ENCODE measurements at regions not wholly inside any gene's neighbourhood (a gene's known extent, or its start where the extent isn't known, plus 50 kb on each side); places are given as distances from the start of the nearest gene placed in this dataset.

- Histone ChIP-seq H3K27ac (ENCODE audit: low read depth in 1 of 2, low read length in 2 of 2) (no peak overlapping the region), H3K4me3 (ENCODE audit: low read length in 2 of 2) (no peak overlapping the region), H3K9me3 (ENCODE audit: control insufficient read depth, low read length) (no peaks in the 10 kb centered on the region), H3K27me3 (ENCODE audit: control insufficient read depth in 1 of 2, insufficient read depth in 2 of 2, low read length in 1 of 2) (no peaks in the 10 kb centered on the region), H3K4me1 (ENCODE audit: control insufficient read depth in 1 of 2, insufficient read depth in 2 of 2, low read length in 2 of 2) (no peaks in the 10 kb centered on the region), H3K36me3 (ENCODE audit: control insufficient read depth in 1 of 2, insufficient read depth in 2 of 2, low read length in 1 of 2) (no peaks in the 10 kb centered on the region)
- intact Hi-C loops (cut with DNase I): no loop called here
- ATAC-seq (ENCODE audit: low FRiP score): no peak
- WGBS, 2 donors: 44 to 64% methylated on average over 1 of the region's 1 CpG
- no peak for DNase-seq
Measured at GRCh38 chr18:43625582-43625981, 348.3 kb upstream of the SYT4 start.

DNA sequence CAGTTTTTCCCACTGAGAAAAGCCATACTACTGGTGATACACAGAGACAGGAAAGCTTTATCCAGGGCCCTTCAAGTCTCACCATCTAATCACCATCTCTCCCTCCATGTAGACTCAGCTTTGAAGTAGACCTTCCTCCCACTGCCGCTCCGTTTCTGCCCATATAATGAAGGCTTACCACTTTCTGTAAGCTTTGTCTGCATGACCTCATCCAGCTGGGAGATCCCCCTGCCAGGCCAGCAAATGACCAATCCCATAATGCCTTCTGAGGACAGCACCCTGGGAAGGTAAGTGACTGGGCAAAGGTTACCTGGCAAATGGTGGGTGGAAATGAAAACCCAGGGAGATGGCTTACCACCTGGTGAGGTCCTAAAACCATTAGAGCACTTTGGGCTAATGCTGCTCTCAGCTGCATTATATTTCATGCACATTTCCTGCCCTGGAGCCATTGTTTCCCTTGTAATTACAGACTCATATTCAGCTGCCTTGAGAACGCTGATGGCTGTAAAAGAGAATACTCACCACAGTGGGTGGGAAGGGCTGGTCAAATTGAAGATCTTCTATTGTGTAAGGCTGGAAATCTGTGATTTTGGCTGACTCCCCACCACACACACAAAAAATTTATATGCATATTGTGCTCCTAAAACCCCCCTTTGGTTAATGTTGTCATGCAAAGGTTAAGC lies 350.7 kb upstream of the SYT4 start:
- 64 to 66% methylated on average over 3 of the region's 3 CpGs for WGBS, 2 donors
- Histone ChIP-seq H3K27ac (ENCODE audit: low read depth in 1 of 2, low read length in 2 of 2) (no peak overlapping the region), H3K4me3 (ENCODE audit: low read length in 2 of 2) (no peak overlapping the region), H3K36me3 (ENCODE audit: control insufficient read depth in 1 of 2, insufficient read depth in 2 of 2, low read length in 1 of 2) (no peaks in the 10 kb centered on the region), H3K9me3 (ENCODE audit: control insufficient read depth, low read length) (no peaks in the 10 kb centered on the region), H3K27me3 (ENCODE audit: control insufficient read depth in 1 of 2, insufficient read depth in 2 of 2, low read length in 1 of 2) (no peaks in the 10 kb centered on the region), H3K4me1 (ENCODE audit: control insufficient read depth in 1 of 2, insufficient read depth in 2 of 2, low read length in 2 of 2) (no peaks in the 10 kb centered on the region)
- intact Hi-C loops (cut with DNase I): no loop called here
- ATAC-seq (ENCODE audit: low FRiP score): no peak
- no peak for DNase-seq

DNA sequence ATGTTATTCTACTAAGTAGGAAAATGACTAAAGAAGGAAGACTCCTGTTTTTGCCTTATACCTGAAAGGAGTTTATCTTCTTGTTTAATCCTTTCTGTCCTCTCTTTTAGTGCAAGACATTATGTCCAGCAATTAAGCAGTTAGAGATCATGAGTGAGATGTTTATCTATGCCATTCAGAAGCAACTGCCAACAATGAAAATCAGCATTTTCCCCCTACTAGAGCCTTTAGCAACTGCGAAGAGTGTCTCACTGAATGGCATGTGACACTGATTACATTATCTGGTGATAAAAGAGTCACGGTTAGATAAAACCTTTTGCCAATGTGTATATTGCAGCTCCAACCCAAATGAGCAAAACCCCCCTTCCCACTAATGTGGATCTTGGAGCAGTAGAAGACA lies 357.7 kb upstream of the SYT4 start:
- H3K9me3 ChIP-seq (ENCODE audit: control insufficient read depth, low read length): no peaks in the 10 kb centered on the region
- 40 to 42% methylated on average over 2 of the region's 2 CpGs for WGBS, 2 donors
- ATAC-seq (ENCODE audit: low FRiP score) (no peak), DNase-seq (no peak)
- no peaks in the 10 kb centered on the region for H3K27me3 ChIP-seq (ENCODE audit: control insufficient read depth in 1 of 2, insufficient read depth in 2 of 2, low read length in 1 of 2)
- no peak overlapping the region for H3K4me3 ChIP-seq (ENCODE audit: low read length in 2 of 2)
- H3K4me1 ChIP-seq (ENCODE audit: control insufficient read depth in 1 of 2, insufficient read depth in 2 of 2, low read length in 2 of 2): no peaks in the 10 kb centered on the region
- intact Hi-C loops (cut with DNase I): no loop called here
- H3K27ac ChIP-seq (ENCODE audit: low read depth in 1 of 2, low read length in 2 of 2): no peak overlapping the region
- H3K36me3 ChIP-seq (ENCODE audit: control insufficient read depth in 1 of 2, insufficient read depth in 2 of 2, low read length in 1 of 2): no peaks in the 10 kb centered on the region

- intact Hi-C loops (cut with DNase I): no loop called here
- 94% methylated on average over 3 of the region's 3 CpGs for WGBS, 2 donors
- no peak for DNase-seq
- Histone ChIP-seq H3K27me3 (ENCODE audit: control insufficient read depth in 1 of 2, insufficient read depth in 2 of 2, low read length in 1 of 2) (no peaks in the 10 kb centered on the region), H3K36me3 (ENCODE audit: control insufficient read depth in 1 of 2, insufficient read depth in 2 of 2, low read length in 1 of 2) (no peaks in the 10 kb centered on the region), H3K4me1 (ENCODE audit: control insufficient read depth in 1 of 2, insufficient read depth in 2 of 2, low read length in 2 of 2) (no peaks in the 10 kb centered on the region), H3K9me3 (ENCODE audit: control insufficient read depth, low read length) (no peaks in the 10 kb centered on the region), H3K4me3 (ENCODE audit: low read length in 2 of 2) (no peak overlapping the region), H3K27ac (ENCODE audit: low read depth in 1 of 2, low read length in 2 of 2) (no peak overlapping the region)
- no peak for ATAC-seq (ENCODE audit: low FRiP score)
Measured at GRCh38 chr18:43635397-43635796, 358.1 kb upstream of the SYT4 start.

DNA sequence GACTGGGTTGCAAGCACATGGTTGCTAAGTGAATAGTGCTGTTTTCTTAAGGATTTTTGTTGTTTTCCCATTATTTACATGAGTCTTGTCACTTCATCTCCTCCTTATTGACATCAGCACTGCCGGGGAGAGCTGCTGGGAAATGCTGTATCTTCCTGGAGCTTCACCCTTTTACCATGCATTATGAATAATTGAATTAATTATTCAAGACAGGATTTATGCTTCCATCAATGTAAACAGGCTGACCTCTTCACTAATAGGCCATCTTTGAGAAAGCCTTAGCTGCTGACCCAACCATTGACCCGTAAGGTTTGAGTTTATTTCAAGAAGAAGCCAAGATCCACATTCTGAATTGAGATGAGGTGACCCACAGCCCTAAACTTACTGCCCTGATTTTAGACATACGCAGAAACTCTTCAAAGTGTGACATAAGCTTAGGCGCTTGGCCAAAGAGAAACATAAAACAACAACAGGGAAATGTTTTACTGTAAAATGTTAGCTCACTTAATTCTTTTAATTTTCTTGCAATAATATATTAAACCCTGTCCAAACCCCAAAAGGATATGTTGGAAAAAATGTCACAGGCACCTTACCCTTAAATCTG lies 365.5 kb upstream of the SYT4 start:
- DNase-seq (no peak), ATAC-seq (ENCODE audit: low FRiP score) (no peak)
- no peaks in the 10 kb centered on the region for H3K9me3 ChIP-seq (ENCODE audit: control insufficient read depth, low read length)
- no peaks in the 10 kb centered on the region for H3K36me3 ChIP-seq (ENCODE audit: control insufficient read depth in 1 of 2, insufficient read depth in 2 of 2, low read length in 1 of 2)
- no peak overlapping the region for H3K27ac ChIP-seq (ENCODE audit: low read depth in 1 of 2, low read length in 2 of 2)
- no peaks in the 10 kb centered on the region for H3K4me1 ChIP-seq (ENCODE audit: control insufficient read depth in 1 of 2, insufficient read depth in 2 of 2, low read length in 2 of 2)
- intact Hi-C loops (cut with DNase I): no loop called here
- WGBS, 2 donors: 23 to 42% methylated on average over 4 of the region's 4 CpGs
- no peaks in the 10 kb centered on the region for H3K27me3 ChIP-seq (ENCODE audit: control insufficient read depth in 1 of 2, insufficient read depth in 2 of 2, low read length in 1 of 2)
- no peak overlapping the region for H3K4me3 ChIP-seq (ENCODE audit: low read length in 2 of 2)

- no peaks in the 10 kb centered on the region for H3K4me1 ChIP-seq (ENCODE audit: control insufficient read depth in 1 of 2, insufficient read depth in 2 of 2, low read length in 2 of 2)
- H3K36me3 ChIP-seq (ENCODE audit: control insufficient read depth in 1 of 2, insufficient read depth in 2 of 2, low read length in 1 of 2): no peaks in the 10 kb centered on the region
- 86 to 94% methylated on average over 2 of the region's 2 CpGs for WGBS, 2 donors
- H3K4me3 ChIP-seq (ENCODE audit: low read length in 2 of 2): no peak overlapping the region
- no peaks in the 10 kb centered on the region for H3K27me3 ChIP-seq (ENCODE audit: control insufficient read depth in 1 of 2, insufficient read depth in 2 of 2, low read length in 1 of 2)
- ATAC-seq (ENCODE audit: low FRiP score) (no peak), DNase-seq (no peak)
- H3K27ac ChIP-seq (ENCODE audit: low read depth in 1 of 2, low read length in 2 of 2): no peak overlapping the region
- H3K9me3 ChIP-seq (ENCODE audit: control insufficient read depth, low read length): no peaks in the 10 kb centered on the region
- intact Hi-C loops (cut with DNase I): no loop called here
Measured at GRCh38 chr18:43648002-43648401, 370.7 kb upstream of the SYT4 start.

- 33 to 56% methylated on average over 1 of the region's 1 CpG for WGBS, 2 donors
- Histone ChIP-seq H3K9me3 (ENCODE audit: control insufficient read depth, low read length) (no peaks in the 10 kb centered on the region), H3K36me3 (ENCODE audit: control insufficient read depth in 1 of 2, insufficient read depth in 2 of 2, low read length in 1 of 2) (no peaks in the 10 kb centered on the region), H3K4me3 (ENCODE audit: low read length in 2 of 2) (no peak overlapping the region), H3K27ac (ENCODE audit: low read depth in 1 of 2, low read length in 2 of 2) (no peak overlapping the region), H3K27me3 (ENCODE audit: control insufficient read depth in 1 of 2, insufficient read depth in 2 of 2, low read length in 1 of 2) (no peaks in the 10 kb centered on the region), H3K4me1 (ENCODE audit: control insufficient read depth in 1 of 2, insufficient read depth in 2 of 2, low read length in 2 of 2) (no peaks in the 10 kb centered on the region)
- intact Hi-C loops (cut with DNase I): no loop called here
- ATAC-seq (ENCODE audit: low FRiP score) (no peak), DNase-seq (no peak)
Measured at GRCh38 chr18:43649649-43650357, 372.5 kb upstream of the SYT4 start.

DNA sequence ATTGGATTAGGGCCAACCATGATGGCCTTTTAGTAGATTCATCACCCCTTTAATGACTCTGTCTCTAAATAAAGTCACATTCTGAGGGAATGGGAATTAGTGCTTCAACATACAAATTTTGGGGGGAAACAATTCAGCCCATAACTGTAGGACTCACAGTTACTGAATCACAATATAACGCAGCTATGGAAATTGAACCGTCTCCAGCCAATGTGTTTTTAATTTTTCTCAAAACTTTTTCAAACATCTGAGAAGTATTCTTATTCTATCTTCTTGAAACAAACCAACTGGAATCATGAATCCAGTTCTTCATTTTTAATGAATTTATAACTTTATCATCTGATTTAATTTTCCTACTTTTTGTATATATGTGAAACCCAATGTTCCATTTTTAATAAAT lies 373.1 kb upstream of the SYT4 start:
- no peak for ATAC-seq (ENCODE audit: low FRiP score)
- no peak for DNase-seq
- Histone ChIP-seq H3K36me3 (ENCODE audit: control insufficient read depth in 1 of 2, insufficient read depth in 2 of 2, low read length in 1 of 2) (no peaks in the 10 kb centered on the region), H3K27me3 (ENCODE audit: control insufficient read depth in 1 of 2, insufficient read depth in 2 of 2, low read length in 1 of 2) (no peaks in the 10 kb centered on the region), H3K9me3 (ENCODE audit: control insufficient read depth, low read length) (no peaks in the 10 kb centered on the region), H3K27ac (ENCODE audit: low read depth in 1 of 2, low read length in 2 of 2) (no peak overlapping the region), H3K4me1 (ENCODE audit: control insufficient read depth in 1 of 2, insufficient read depth in 2 of 2, low read length in 2 of 2) (no peaks in the 10 kb centered on the region), H3K4me3 (ENCODE audit: low read length in 2 of 2) (no peak overlapping the region)
- 21 to 53% methylated on average over 2 of the region's 2 CpGs for WGBS, 2 donors
- intact Hi-C loops (cut with DNase I): no loop called here

- no peak for ATAC-seq (ENCODE audit: low FRiP score)
- H3K4me1 ChIP-seq (ENCODE audit: control insufficient read depth in 1 of 2, insufficient read depth in 2 of 2, low read length in 2 of 2): no peaks in the 10 kb centered on the region
- H3K27me3 ChIP-seq (ENCODE audit: control insufficient read depth in 1 of 2, insufficient read depth in 2 of 2, low read length in 1 of 2): no peaks in the 10 kb centered on the region
- no peaks in the 10 kb centered on the region for H3K9me3 ChIP-seq (ENCODE audit: control insufficient read depth, low read length)
- no peaks in the 10 kb centered on the region for H3K36me3 ChIP-seq (ENCODE audit: control insufficient read depth in 1 of 2, insufficient read depth in 2 of 2, low read length in 1 of 2)
- DNase-seq: no peak
- intact Hi-C loops (cut with DNase I): no loop called here
- H3K4me3 ChIP-seq (ENCODE audit: low read length in 2 of 2): no peak overlapping the region
- H3K27ac ChIP-seq (ENCODE audit: low read depth in 1 of 2, low read length in 2 of 2): no peak overlapping the region
- WGBS, 2 donors: 25 to 41% methylated on average over 2 of the region's 2 CpGs
Measured at GRCh38 chr18:43651057-43651456, 373.8 kb upstream of the SYT4 start.

All from aorta (tissue), 5 donors.